HCT116 (cell line): ENCODE measurements at regions not wholly inside any gene's neighbourhood (a gene's known extent, or its start where the extent isn't known, plus 50 kb on each side); places are given as distances from the start of the nearest gene placed in this dataset.

Experiments used
- ATAC-seq: fragments of 200-7000 bp; cut with Tn5 transposase; 2 replicates; pipeline ENCODE4 v1.9.1; 2020; ENCODE audit warnings: mild to moderate bottlenecking, moderate library complexity
- BruUV-seq: library from RNA; stranded (reverse); fragments of 400-500 nt; replicated peaks from 2 replicates; lab custom pipeline; 2021; lab: Mats Ljungman, UMichigan
- CTCF ChIA-PET: fragments of 300-600 bp; sonication (Branson Sonifier 250); formaldehyde crosslinking; loops from one replicate; lab custom pipeline; 2021; ENCODE audit warnings: antibody characterized with exemption; lab: Charles Lee
- POLR2A ChIA-PET: fragments of 300-600, 350-600 bp; sonication (Branson Sonifier 250); formaldehyde crosslinking; loops from one replicate; lab custom pipeline; 2021; ENCODE audit warnings: antibody characterized with exemption; lab: Charles Lee
- RAD21 ChIA-PET, 2 experiments: fragments of 300-600 bp; sonication (Branson Sonifier 250); formaldehyde crosslinking; loops; one replicate each; lab custom pipeline; 2023; ENCODE audit warnings: low total read pairs in 2 of 2; ENCODE audit not compliant: uncharacterized antibody in 2 of 2, unreplicated experiment in 2 of 2, low non-redundant PET in 1 of 2; lab: Charles Lee
- DNase-seq: peaks from one replicate; pipeline ENCODE4 v3.0.0-alpha.2; 2010; ENCODE audit warnings: low read depth, low spot score
- H2AFZ ChIP-seq: fragments of 200-600 bp; shearing (Covaris generic), sonication (generic); 2 replicates; pipeline ENCODE4 v1.6.1; 2017; ENCODE audit warnings: low read depth, mixed run types, mixed read lengths, antibody characterized with exemption, low read length; ENCODE audit not compliant: poor library complexity, severe bottlenecking
- H3K27ac ChIP-seq: 2 replicates; pipeline ENCODE4 v1.5.1; 2012; ENCODE audit warnings: low read depth, low read length
- H3K27me3 ChIP-seq: fragments of 200-600 bp; sonication (generic); 2 replicates; pipeline ENCODE4 v1.6.1; 2016; ENCODE audit warnings: mixed run types, low read length, mixed read lengths; ENCODE audit not compliant: insufficient read depth
- H3K36me3 ChIP-seq, 2 experiments: fragments of 200-500 bp in 1 of 2; fragments of 200-600 bp in 1 of 2; sonication (Bioruptor generic) in 1 of 2; sonication (generic) in 1 of 2; 2 replicates each; pipeline versions ENCODE4 v1.5.1 to v1.6.1; 2014 to 2016; ENCODE audit warnings: low read length in 2 of 2, inconsistent platforms in 1 of 2, mixed read lengths in 1 of 2, mixed run types in 1 of 2; ENCODE audit not compliant: insufficient read depth in 2 of 2, control insufficient read depth in 1 of 2
- H3K4me1 ChIP-seq, 2 experiments: fragments of 200-600 bp in 1 of 2; sonication (generic) in 1 of 2; 2 replicates each; pipeline versions ENCODE4 v1.5.1 to v1.6.1; 2012 to 2017; ENCODE audit warnings: low read length in 2 of 2, inconsistent platforms in 1 of 2, mild to moderate bottlenecking in 1 of 2, mixed read lengths in 1 of 2, mixed run types in 1 of 2, moderate library complexity in 1 of 2; ENCODE audit not compliant: insufficient read depth in 2 of 2, control insufficient read depth in 1 of 2
- H3K4me2 ChIP-seq: fragments of 200-600 bp; sonication (generic); 2 replicates; pipeline ENCODE4 v1.6.1; 2017; ENCODE audit warnings: mixed run types, low read length, mixed read lengths
- H3K4me3 ChIP-seq, 2 experiments: fragments of 200-600 bp in 1 of 2; sonication (generic) in 1 of 2; replicated peaks in 1 of 2; 2 replicates each; pipeline ENCODE4 v1.5.1; 2011 to 2016; ENCODE audit warnings: low read length in 2 of 2, control low read depth in 1 of 2, low read depth in 1 of 2, mild to moderate bottlenecking in 1 of 2, mixed read lengths in 1 of 2, mixed run types in 1 of 2
- H3K79me2 ChIP-seq: fragments of 200-600 bp; sonication (generic); 2 replicates; pipeline ENCODE4 v1.6.1; 2017; ENCODE audit warnings: mild to moderate bottlenecking, mixed run types, low read length, moderate library complexity, mixed read lengths; ENCODE audit not compliant: insufficient read depth
- H3K9ac ChIP-seq: fragments of 200-600 bp; sonication (generic); 2 replicates; pipeline ENCODE4 v1.6.1; 2016; ENCODE audit warnings: low read length, mixed read lengths
- H3K9me2 ChIP-seq: fragments of 200-600 bp; sonication (generic), shearing (Covaris generic); 2 replicates; pipeline ENCODE4 v1.6.1; 2017; ENCODE audit warnings: mixed run types, mild to moderate bottlenecking, moderate library complexity; ENCODE audit not compliant: insufficient read depth
- H3K9me3 ChIP-seq, 2 experiments: fragments of 200-500 bp in 1 of 2; fragments of 200-600 bp in 1 of 2; sonication (Bioruptor generic) in 1 of 2; sonication (generic) in 1 of 2; 2 replicates each; pipeline ENCODE4 v1.6.1; 2014 to 2017; ENCODE audit warnings: low read length in 2 of 2, mixed read lengths in 2 of 2, inconsistent platforms in 1 of 2, low read depth in 1 of 2, mild to moderate bottlenecking in 1 of 2, mixed run types in 1 of 2, moderate library complexity in 1 of 2; ENCODE audit not compliant: control insufficient read depth in 1 of 2, insufficient read depth in 1 of 2
- H4K20me1 ChIP-seq: fragments of 200-600 bp; sonication (generic), shearing (Covaris generic); 2 replicates; pipeline ENCODE4 v1.6.1; 2017; ENCODE audit warnings: mixed run types, mild to moderate bottlenecking, moderate library complexity; ENCODE audit not compliant: insufficient read depth
- CEBPB ChIP-seq: IDR thresholded peaks from 2 replicates; pipeline ENCODE4 v1.6.1; 2012; ENCODE audit warnings: low read depth
- EGR1 ChIP-seq: IDR thresholded peaks from 2 replicates; pipeline ENCODE4 v1.6.1; 2012; ENCODE audit warnings: low read depth
- ELF1 ChIP-seq: IDR thresholded peaks from 2 replicates; pipeline ENCODE4 v1.6.1; 2012; ENCODE audit warnings: low read depth, borderline replicate concordance
- EZH2 ChIP-seq: fragments of 200-600 bp; sonication (generic); IDR thresholded peaks from 2 replicates; pipeline ENCODE4 v1.6.1; 2017; ENCODE audit warnings: antibody characterized with exemption, mixed run types
- EZH2phosphoT487 ChIP-seq: fragments of 200-600 bp; IDR thresholded peaks from 2 replicates; pipeline ENCODE4 v1.6.1; 2018; ENCODE audit warnings: antibody characterized with exemption, borderline replicate concordance
- FOSL1 ChIP-seq: IDR thresholded peaks from 2 replicates; pipeline ENCODE4 v1.6.1; 2012; ENCODE audit warnings: low read depth
- JUND ChIP-seq: IDR thresholded peaks from 2 replicates; pipeline ENCODE4 v1.6.1; 2012
- POLR2A ChIP-seq: IDR thresholded peaks from 2 replicates; pipeline ENCODE4 v1.7.0; 2011; ENCODE audit warnings: borderline replicate concordance; ENCODE audit not compliant: insufficient read depth, insufficient read length; ENCODE audit errors: extremely low read depth
- POLR2AphosphoS5 ChIP-seq: IDR thresholded peaks from 2 replicates; pipeline ENCODE4 v1.6.1; 2011; ENCODE audit warnings: mild to moderate bottlenecking, low read depth, low read length, moderate library complexity
- SIN3A ChIP-seq: IDR thresholded peaks from 2 replicates; pipeline ENCODE4 v1.6.1; 2012; ENCODE audit warnings: low read depth
- SP1 ChIP-seq: IDR thresholded peaks from 2 replicates; pipeline ENCODE4 v1.6.1; 2012; ENCODE audit warnings: low read depth
- YY1 ChIP-seq: IDR thresholded peaks from 2 replicates; pipeline ENCODE4 v1.6.1; 2011; ENCODE audit warnings: low read length, low read depth, moderate library complexity, mild to moderate bottlenecking; ENCODE audit not compliant: insufficient replicate concordance; ENCODE audit errors: extremely low read depth
- ZFX ChIP-seq: fragments of 450-650 bp; IDR thresholded peaks from 2 replicates; pipeline ENCODE4 v1.6.1; 2017
- ZNF274 ChIP-seq: fragments of 200-500 bp; sonication (Bioruptor generic); IDR thresholded peaks from 2 replicates; pipeline ENCODE4 v1.6.1; 2014; ENCODE audit warnings: mild to moderate bottlenecking, low read depth, low read length, inconsistent platforms
- intact Hi-C: fragments of 100-400 bp; cut with micrococcal nuclease; formaldehyde crosslinking; loops from 2 replicates; pipeline ENCODE4 v1.10.0; 2022
- TF ChIP-seq, protein P1 (sequence below): IDR thresholded peaks from 2 replicates; pipeline ENCODE4 v1.6.1; 2011; ENCODE audit warnings: mild to moderate bottlenecking, low read length, moderate library complexity; ENCODE audit not compliant: insufficient replicate concordance; ENCODE audit errors: extremely low read depth
- TF ChIP-seq, protein P2 (sequence below): IDR thresholded peaks from 2 replicates; pipeline ENCODE4 v1.6.1; 2012
- TF ChIP-seq, protein P3 (sequence below): IDR thresholded peaks from 2 replicates; pipeline ENCODE4 v1.6.1; 2012

DNA sequence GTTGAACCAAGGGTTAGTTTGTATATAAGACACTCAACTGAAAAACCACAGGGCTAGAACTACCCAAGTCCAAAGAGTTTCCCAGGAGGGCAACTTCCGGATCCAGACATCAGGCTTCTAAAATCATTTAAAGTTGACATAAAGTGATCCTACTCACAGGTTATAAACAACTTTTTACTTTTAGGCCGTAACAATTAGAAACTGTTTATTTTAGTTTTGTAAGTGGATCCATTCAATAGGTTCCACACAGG is 454.6 kb downstream of the MEIS1 start (continued):
- TF ChIP-seq ZNF274: no peak

DNA sequence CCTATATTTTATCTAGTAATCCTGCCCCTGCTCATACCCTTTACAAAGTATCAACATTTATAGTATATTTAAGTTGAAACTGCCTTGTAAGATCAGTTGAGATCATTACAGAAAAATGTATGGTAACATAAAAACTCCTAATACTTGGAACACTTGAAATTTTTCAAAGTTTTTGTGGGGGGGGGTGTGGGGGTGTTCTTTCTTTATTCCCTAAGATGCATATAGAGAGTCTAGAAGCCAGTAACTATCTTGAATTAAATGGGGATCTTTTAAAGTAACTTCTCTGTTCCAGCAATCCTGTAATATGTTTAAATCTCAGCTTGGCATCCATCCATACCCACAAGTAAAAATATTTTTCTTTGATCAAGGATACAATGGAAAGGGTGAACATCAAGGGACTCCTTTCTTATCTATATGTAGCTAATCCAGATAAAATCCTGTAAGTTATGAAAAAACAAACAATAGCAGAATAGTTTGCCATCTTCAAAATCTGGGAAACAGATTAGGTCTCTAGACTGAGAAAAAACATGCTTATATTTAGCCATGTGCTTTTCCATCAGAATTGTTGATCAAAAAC is 455.3 kb downstream of the MEIS1 start:
- no TSS peak for BruUV-seq
- TF ChIP-seq SIN3A (no peak), POLR2AphosphoS5 (no peak), EZH2 (no peak)
- TF ChIP-seq, all 23 proteins: peak for 0
- CTCF ChIA-PET: no interaction called here
- H3K36me3 ChIP-seq: no peaks in the 10 kb centered on the region
- POLR2A ChIA-PET: no interaction called here
- intact Hi-C loops: no loop called here
- RAD21 ChIA-PET: no interaction called here
- no peak for DNase-seq
- peaks cover 0 to 14% of the 10 kb centered on the region in 2 experiments; a peak in 1 of 4 replicates for H3K9me3 ChIP-seq
- no peak for ATAC-seq
- no peak overlapping the region for H3K9ac ChIP-seq
- no peaks in the 10 kb centered on the region for H3K4me1 ChIP-seq
- no peak overlapping the region for H3K4me2 ChIP-seq
- no peaks in the 10 kb centered on the region for H3K27me3 ChIP-seq
- H3K4me3 ChIP-seq: no peak overlapping the region
- H4K20me1 ChIP-seq: no peaks in the 10 kb centered on the region
- no peak overlapping the region for H2AFZ ChIP-seq
- no peaks in the 10 kb centered on the region for H3K79me2 ChIP-seq
- no peaks in the 10 kb centered on the region for H3K9me2 ChIP-seq
- H3K27ac ChIP-seq: no peak overlapping the region

DNA sequence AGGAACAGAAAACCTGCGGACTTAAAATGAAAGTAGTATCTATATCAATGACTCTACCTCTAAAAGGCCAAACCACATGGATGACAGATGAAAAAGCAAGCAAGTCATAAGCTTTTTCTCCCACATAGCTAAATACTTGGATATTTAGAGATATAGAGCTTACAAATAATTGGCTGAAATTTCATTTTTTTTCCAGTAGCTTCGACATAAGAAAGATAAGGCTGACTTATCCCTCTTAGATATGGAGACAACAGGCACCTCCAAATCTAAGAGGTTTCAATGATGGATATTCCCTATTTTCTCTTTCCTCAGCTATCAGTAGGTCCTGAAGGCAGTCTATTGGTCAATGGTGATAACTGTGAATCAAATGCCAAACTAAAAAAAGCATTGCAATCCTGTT is 460.3 kb downstream of the MEIS1 start:
- H3K27me3 ChIP-seq: no peaks in the 10 kb centered on the region
- intact Hi-C loops: no loop called here
- ChIA-PET POLR2A (no interaction called here), CTCF (no interaction called here), RAD21 (no interaction called here)
- H2AFZ ChIP-seq: no peak overlapping the region
- H3K9ac ChIP-seq: no peak overlapping the region
- no peaks in the 10 kb centered on the region for H3K9me2 ChIP-seq
- no peaks in the 10 kb centered on the region for H4K20me1 ChIP-seq
- H3K4me2 ChIP-seq: no peak overlapping the region
- no peak for DNase-seq
- H3K79me2 ChIP-seq: no peaks in the 10 kb centered on the region
- H3K4me1 ChIP-seq: no peaks in the 10 kb centered on the region
- no TSS peak for BruUV-seq
- no peaks in the 10 kb centered on the region for H3K36me3 ChIP-seq
- no peak overlapping the region for H3K27ac ChIP-seq
- ATAC-seq: no peak
- peaks cover 4% of the 10 kb centered on the region in 2 experiments; a peak in 2 of 4 replicates for H3K9me3 ChIP-seq
- H3K4me3 ChIP-seq: no peak overlapping the region
- TF ChIP-seq YY1 (no peak), CEBPB (no peak), ELF1 (no peak), SP1 (no peak), EGR1 (no peak), FOSL1 (no peak), POLR2A (no peak), JUND (no peak), EZH2phosphoT487 (no peak), ZNF274 (no peak), SIN3A (no peak), EZH2 (no peak), ZFX (no peak)
- TF ChIP-seq, protein P1, sequence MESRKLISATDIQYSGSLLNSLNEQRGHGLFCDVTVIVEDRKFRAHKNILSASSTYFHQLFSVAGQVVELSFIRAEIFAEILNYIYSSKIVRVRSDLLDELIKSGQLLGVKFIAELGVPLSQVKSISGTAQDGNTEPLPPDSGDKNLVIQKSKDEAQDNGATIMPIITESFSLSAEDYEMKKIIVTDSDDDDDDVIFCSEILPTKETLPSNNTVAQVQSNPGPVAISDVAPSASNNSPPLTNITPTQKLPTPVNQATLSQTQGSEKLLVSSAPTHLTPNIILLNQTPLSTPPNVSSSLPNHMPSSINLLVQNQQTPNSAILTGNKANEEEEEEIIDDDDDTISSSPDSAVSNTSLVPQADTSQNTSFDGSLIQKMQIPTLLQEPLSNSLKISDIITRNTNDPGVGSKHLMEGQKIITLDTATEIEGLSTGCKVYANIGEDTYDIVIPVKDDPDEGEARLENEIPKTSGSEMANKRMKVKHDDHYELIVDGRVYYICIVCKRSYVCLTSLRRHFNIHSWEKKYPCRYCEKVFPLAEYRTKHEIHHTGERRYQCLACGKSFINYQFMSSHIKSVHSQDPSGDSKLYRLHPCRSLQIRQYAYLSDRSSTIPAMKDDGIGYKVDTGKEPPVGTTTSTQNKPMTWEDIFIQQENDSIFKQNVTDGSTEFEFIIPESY: no peak
- TF ChIP-seq, protein P2, sequence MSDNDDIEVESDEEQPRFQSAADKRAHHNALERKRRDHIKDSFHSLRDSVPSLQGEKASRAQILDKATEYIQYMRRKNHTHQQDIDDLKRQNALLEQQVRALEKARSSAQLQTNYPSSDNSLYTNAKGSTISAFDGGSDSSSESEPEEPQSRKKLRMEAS: no peak
- TF ChIP-seq, protein P3, sequence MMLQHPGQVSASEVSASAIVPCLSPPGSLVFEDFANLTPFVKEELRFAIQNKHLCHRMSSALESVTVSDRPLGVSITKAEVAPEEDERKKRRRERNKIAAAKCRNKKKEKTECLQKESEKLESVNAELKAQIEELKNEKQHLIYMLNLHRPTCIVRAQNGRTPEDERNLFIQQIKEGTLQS: no peak
